ENCODE measurements at regions not wholly inside any gene's neighbourhood (a gene's known extent, or its start where the extent isn't known, plus 50 kb on each side); places are given as distances from the start of the nearest gene placed in this dataset.

DNA sequence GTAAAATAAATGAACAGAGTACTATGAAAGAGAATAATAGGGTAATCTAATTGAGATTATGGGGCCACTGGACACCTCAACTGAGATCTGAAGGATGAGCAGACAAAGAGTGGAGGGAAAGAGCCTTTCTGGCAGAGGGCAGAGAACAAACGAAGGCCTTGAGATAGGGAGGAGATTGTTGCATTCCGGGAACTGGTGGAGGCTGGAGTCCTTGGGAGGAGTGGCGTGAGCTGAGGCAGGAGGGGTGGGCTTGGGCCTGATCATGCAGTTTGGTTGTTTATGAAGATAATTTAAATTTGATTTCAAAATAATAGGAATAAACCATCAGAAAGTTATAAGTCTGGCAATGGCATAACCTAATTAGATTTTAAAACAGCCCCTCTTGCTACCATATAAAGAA, 59.5 kb upstream of the GALNT15 start:
- DNase-seq = no peak

DNA sequence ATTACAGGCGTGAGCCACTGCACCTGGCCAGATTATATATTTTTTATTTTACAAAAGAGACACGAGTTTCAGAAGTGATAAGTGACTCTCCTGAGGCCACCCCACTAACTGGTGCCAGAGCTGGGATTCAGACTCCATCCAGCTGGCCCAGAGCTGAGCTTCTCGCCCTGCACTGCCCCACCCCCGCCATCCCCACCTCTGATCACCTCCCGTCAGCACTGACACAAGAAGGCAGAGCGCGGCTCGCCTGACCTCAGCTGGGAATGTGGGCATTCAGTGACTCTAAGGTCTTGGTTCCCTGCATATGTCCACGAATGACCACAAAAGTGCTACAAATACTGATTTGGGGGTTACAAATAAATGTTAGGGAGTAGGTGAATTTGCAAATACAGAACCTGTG, 56.1 kb upstream of the GALNT15 start:
- no peak for DNase-seq

DNA sequence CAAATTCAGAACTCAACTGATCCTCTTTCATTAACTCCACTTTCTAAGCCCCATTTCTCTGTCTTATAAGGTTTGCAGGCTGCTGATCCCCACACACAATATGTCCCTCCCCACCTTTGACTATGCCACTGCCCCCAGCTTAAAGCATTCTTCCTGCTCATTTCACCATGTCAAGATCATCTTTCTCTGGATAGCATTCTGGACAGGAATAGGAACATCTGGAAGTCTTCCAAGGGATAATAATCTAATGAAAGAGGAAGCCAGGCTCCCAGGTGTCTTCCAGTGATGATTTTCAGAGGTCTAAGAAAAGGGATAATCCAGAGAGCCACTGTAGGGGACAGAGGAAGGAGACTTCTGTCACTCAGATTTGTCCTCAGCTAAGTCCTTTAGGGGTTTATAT, 54.6 kb upstream of the GALNT15 start:
- no peak for DNase-seq

DNA sequence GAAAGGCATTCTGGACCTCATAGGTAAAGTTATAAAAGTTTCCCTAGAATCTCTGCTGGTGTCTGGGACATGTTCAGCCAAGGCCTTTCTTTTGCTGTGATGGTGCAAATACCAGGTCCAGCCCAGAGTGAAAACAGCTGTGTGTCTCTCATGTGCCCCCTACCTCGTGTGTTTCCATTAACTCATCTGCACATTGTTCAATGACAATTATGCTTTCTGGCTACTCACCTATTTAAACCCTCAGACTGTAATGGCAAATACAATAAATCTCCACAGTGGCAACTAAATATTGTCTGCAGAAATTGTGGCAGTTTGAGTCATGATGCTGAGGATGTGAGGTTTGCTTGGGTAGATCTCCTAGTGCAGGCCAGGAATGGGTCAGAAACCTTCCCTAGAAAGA, 53.1 kb upstream of the GALNT15 start:
- DNase-seq = no peak

DNA sequence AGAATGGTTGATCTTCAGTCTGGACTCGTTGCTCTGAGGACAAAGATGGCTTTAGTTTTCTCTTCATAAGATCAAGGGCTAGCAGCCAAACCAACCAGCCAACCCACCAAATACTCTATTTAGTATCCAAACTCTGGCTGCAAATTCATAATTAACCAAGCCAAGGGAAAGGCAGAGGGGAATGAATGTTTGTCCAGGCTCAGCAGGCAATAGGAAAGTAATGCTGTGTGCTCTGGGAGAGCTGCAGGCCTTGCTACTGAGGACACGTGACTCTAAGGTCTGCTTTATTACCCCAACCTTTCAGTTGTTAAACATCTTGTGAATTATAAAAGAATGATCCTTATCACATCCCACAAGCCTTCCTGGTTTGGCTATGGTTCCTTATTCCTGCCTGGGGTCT, 52.3 kb upstream of the GALNT15 start:
- no peak for DNase-seq

DNA sequence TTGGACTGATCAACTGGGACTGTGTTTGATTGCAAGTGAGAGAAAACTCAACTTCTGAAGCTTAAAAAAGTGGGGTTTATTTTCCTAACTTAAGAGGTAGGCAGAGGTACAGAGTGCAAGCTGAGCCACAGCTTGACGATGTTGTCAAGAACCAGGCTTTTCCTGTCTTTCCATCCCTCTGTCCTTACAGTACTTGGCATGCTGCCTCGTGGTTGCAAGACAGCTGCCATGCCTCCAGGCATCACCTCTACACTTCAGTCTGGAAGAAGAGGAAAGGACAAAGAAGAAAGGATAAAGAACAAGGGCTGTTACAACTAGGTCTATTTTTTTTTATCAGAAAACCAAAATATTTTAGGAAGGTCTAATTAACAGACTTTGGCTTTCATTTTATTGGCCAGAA, 51.8 kb upstream of the GALNT15 start:
- DNase-seq = no peak

DNA sequence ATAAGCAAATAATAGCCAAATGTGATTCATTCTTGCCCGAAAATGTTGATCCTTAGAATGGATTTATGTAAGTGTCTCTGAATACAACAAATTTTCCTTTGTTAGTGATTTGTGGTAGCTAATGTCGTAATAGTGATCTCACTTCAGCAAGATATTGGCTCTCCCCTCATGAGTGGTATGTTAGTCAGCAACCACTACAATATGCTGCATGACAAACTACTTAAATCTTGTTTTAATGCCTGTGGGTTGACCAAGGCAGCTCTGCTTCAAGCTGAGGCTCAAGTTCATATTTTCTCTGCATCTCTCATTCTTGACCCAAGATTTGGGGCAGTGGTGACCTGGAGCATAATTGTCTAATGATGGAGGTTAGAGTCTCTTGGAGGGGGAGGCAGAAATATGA, 49.8 kb upstream of the GALNT15 start:
- no peak for DNase-seq

Data from DMS79 treated with DMSO at 0.1 percent for 48 hours (cell line).